ENCODE measurements at regions not wholly inside any gene's neighbourhood (a gene's known extent, or its start where the extent isn't known, plus 50 kb on each side); places are given as distances from the start of the nearest gene placed in this dataset.

- 89% methylated on average over 5 of the region's 5 CpGs for WGBS
- Histone ChIP-seq H3K9me3 (ENCODE audit: control insufficient read depth in 4 of 4, low read length in 3 of 4) (no peaks in the 10 kb centered on the region), H3K27me3 (ENCODE audit: control insufficient read depth in 4 of 4, insufficient read depth in 4 of 4, low read length in 3 of 4) (no peaks in the 10 kb centered on the region), H3K36me3 (ENCODE audit: control insufficient read depth in 4 of 4, insufficient read depth in 3 of 4, low read depth in 1 of 4, low read length in 3 of 4) (no peaks in the 10 kb centered on the region), H3K4me1 (ENCODE audit: control insufficient read depth in 4 of 4, insufficient read depth in 4 of 4, low read length in 3 of 4) (no peaks in the 10 kb centered on the region), H3K9ac (ENCODE audit: low read depth in 1 of 2, low read length in 2 of 2) (no peak overlapping the region), H3K27ac (ENCODE audit: low read depth in 1 of 2, low read length in 2 of 2) (no peak overlapping the region), H3K4me3 (ENCODE audit: low read depth in 1 of 3, low read length in 3 of 3) (no peak overlapping the region)
- DNase-seq (ENCODE audit: low spot score), result no peak
- TF ChIP-seq RXRA (IDR thresholded peaks at IDR 0.05) (no peak), NR2F2 (IDR thresholded peaks at IDR 0.05) (no peak), RAD21 (IDR thresholded peaks at IDR 0.05) (no peak), JUND (IDR thresholded peaks at IDR 0.05) (no peak), HNF4G (IDR thresholded peaks at IDR 0.05) (no peak), TAF1 (conservative IDR thresholded peaks at IDR 0.05) (no peak), HNF4A (conservative IDR thresholded peaks at IDR 0.05) (no peak), FOXA1 (IDR thresholded peaks at IDR 0.05) (no peak), SP1 (IDR thresholded peaks at IDR 0.05) (no peak), GABPA (IDR thresholded peaks at IDR 0.05 in 1 of 2, conservative IDR thresholded peaks at IDR 0.05 in 1 of 2) (no peak), YY1 (IDR thresholded peaks at IDR 0.05) (no peak), CTCF (IDR thresholded peaks at IDR 0.05; ENCODE audit: low read depth, low read length, missing input control) (no peak), EGR1 (IDR thresholded peaks at IDR 0.05; ENCODE audit: low read depth in 2 of 2) (no peak), FOXA2 (IDR thresholded peaks at IDR 0.05) (no peak)
- TF ChIP-seq, protein P1, sequence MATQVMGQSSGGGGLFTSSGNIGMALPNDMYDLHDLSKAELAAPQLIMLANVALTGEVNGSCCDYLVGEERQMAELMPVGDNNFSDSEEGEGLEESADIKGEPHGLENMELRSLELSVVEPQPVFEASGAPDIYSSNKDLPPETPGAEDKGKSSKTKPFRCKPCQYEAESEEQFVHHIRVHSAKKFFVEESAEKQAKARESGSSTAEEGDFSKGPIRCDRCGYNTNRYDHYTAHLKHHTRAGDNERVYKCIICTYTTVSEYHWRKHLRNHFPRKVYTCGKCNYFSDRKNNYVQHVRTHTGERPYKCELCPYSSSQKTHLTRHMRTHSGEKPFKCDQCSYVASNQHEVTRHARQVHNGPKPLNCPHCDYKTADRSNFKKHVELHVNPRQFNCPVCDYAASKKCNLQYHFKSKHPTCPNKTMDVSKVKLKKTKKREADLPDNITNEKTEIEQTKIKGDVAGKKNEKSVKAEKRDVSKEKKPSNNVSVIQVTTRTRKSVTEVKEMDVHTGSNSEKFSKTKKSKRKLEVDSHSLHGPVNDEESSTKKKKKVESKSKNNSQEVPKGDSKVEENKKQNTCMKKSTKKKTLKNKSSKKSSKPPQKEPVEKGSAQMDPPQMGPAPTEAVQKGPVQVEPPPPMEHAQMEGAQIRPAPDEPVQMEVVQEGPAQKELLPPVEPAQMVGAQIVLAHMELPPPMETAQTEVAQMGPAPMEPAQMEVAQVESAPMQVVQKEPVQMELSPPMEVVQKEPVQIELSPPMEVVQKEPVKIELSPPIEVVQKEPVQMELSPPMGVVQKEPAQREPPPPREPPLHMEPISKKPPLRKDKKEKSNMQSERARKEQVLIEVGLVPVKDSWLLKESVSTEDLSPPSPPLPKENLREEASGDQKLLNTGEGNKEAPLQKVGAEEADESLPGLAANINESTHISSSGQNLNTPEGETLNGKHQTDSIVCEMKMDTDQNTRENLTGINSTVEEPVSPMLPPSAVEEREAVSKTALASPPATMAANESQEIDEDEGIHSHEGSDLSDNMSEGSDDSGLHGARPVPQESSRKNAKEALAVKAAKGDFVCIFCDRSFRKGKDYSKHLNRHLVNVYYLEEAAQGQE (IDR thresholded peaks at IDR 0.05), result no peak
- TF ChIP-seq, protein P2, sequence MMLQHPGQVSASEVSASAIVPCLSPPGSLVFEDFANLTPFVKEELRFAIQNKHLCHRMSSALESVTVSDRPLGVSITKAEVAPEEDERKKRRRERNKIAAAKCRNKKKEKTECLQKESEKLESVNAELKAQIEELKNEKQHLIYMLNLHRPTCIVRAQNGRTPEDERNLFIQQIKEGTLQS (IDR thresholded peaks at IDR 0.05), result no peak
These were observed 218.8 kb downstream of the C16orf95 start for GRCh38 chr16:87098361-87098760.

DNA sequence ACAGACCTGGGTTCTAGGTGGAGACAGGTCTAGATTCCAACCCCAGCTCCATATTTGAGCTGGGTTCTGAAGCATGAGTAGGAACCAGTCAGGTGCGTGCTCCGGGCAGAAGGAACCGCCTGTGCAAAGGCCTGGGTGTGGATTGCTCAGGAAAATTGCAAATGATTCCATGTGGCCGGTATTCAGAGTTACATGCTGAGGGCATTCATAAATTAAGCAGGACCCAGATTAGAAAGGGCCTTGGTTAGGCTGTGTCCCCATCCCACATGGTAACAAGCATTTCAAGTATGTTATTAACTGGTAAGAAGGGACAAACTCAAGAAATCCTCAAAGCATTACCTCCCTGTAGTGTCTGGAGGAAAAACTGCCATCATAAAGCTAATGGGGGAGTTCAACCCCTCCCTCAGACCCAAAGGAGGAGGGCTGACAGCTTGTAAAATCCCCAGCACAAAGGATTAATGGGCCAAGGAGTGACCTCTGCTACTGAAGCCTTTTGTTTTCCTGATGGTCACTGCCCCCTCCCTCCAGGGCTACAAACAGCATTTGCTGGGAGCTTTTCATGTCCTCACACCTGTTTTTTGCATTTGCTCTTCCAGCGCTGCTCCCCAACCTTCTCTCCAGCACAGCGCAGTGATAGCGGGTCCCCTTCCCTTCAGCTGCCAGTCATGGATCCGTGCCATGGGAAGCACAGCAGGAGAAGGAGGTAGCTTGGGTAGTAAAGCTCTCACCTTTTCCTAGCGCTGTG lies 218.0 kb downstream of the C16orf95 start:
- H3K9me3 ChIP-seq (ENCODE audit: control insufficient read depth in 4 of 4, low read length in 3 of 4), result no peaks in the 10 kb centered on the region
- no peak overlapping the region for H3K4me3 ChIP-seq (ENCODE audit: low read depth in 1 of 3, low read length in 3 of 3)
- H3K9ac ChIP-seq (ENCODE audit: low read depth in 1 of 2, low read length in 2 of 2), result no peak overlapping the region
- no peaks in the 10 kb centered on the region for H3K27me3 ChIP-seq (ENCODE audit: control insufficient read depth in 4 of 4, insufficient read depth in 4 of 4, low read length in 3 of 4)
- H3K4me1 ChIP-seq (ENCODE audit: control insufficient read depth in 4 of 4, insufficient read depth in 4 of 4, low read length in 3 of 4), result no peaks in the 10 kb centered on the region
- H3K36me3 ChIP-seq (ENCODE audit: control insufficient read depth in 4 of 4, insufficient read depth in 3 of 4, low read depth in 1 of 4, low read length in 3 of 4), result no peaks in the 10 kb centered on the region
- WGBS, result 81% methylated on average over 9 of the region's 9 CpGs
- no peak for DNase-seq (ENCODE audit: low spot score)
- TF ChIP-seq JUND (IDR thresholded peaks at IDR 0.05) (no peak), MAX (IDR thresholded peaks at IDR 0.05) (no peak)
- H3K27ac ChIP-seq (ENCODE audit: low read depth in 1 of 2, low read length in 2 of 2), result no peak overlapping the region

All from liver (tissue), 8 donors.